ENCODE measurements at regions not wholly inside any gene's neighbourhood (a gene's known extent, or its start where the extent isn't known, plus 50 kb on each side); places are given as distances from the start of the nearest gene placed in this dataset.
"Not testable (repeated sequence)": the region's sequence is repeated elsewhere in the genome, so short reads cannot be mapped to it uniquely, and the experiment has no call there.

DNA sequence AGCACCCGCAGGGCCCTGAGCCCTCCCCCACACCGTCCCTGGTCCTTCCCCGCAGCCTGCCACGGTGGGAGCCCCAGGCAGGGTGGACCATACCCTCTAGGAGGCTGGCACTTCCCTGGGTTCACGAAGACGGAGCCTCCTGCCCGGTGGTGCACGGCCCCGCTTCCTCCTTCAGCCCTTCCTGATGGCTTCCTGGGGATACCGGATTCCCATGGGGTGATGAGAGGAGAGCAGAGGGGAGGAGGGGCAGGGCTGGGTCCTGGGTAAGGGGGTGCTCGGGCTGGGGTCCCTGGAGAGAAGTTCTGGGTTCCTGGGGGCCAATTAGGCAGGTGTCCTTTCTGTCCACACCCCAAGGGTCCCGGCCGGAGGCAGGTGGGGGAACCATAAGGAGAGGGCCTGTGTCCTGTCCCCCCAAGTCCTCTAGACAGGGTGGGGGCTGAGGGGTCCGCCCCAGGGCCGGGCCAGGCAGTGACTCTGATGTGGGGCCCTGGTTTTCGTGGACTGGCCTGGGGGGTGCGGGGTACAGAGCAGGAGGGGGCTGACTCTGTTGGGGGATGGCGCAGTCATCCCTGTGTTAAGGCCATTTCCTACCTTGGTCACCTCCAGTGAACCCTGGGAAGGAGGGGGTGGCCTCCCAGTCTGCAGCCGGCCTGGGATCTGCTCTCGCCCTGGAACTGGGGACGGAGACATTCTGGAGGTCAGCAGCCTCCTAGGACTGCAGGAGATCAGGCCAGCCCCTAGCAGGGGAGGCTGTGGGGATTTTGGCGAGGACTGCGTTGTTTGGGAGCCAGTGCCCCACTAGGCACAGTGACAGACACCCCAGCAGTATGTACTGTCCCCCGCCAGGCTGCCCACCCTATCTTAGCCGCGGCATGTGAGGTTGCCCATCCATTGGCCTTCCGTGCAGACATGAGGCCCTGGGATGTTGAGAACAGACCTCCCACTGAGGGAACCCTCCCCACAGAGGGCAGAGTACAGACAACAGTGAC, 366.4 kb downstream of the TMEM121 start:
- TF ChIP-seq, protein P1, sequence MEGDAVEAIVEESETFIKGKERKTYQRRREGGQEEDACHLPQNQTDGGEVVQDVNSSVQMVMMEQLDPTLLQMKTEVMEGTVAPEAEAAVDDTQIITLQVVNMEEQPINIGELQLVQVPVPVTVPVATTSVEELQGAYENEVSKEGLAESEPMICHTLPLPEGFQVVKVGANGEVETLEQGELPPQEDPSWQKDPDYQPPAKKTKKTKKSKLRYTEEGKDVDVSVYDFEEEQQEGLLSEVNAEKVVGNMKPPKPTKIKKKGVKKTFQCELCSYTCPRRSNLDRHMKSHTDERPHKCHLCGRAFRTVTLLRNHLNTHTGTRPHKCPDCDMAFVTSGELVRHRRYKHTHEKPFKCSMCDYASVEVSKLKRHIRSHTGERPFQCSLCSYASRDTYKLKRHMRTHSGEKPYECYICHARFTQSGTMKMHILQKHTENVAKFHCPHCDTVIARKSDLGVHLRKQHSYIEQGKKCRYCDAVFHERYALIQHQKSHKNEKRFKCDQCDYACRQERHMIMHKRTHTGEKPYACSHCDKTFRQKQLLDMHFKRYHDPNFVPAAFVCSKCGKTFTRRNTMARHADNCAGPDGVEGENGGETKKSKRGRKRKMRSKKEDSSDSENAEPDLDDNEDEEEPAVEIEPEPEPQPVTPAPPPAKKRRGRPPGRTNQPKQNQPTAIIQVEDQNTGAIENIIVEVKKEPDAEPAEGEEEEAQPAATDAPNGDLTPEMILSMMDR (IDR thresholded peaks at IDR 0.05; ENCODE audit: insufficient read depth, low read length), result not testable (repeated sequence)
- TF ChIP-seq POLR2AphosphoS5 (IDR thresholded peaks at IDR 0.05; ENCODE audit: low read depth), result not testable (repeated sequence)
- TF ChIP-seq, protein P2, sequence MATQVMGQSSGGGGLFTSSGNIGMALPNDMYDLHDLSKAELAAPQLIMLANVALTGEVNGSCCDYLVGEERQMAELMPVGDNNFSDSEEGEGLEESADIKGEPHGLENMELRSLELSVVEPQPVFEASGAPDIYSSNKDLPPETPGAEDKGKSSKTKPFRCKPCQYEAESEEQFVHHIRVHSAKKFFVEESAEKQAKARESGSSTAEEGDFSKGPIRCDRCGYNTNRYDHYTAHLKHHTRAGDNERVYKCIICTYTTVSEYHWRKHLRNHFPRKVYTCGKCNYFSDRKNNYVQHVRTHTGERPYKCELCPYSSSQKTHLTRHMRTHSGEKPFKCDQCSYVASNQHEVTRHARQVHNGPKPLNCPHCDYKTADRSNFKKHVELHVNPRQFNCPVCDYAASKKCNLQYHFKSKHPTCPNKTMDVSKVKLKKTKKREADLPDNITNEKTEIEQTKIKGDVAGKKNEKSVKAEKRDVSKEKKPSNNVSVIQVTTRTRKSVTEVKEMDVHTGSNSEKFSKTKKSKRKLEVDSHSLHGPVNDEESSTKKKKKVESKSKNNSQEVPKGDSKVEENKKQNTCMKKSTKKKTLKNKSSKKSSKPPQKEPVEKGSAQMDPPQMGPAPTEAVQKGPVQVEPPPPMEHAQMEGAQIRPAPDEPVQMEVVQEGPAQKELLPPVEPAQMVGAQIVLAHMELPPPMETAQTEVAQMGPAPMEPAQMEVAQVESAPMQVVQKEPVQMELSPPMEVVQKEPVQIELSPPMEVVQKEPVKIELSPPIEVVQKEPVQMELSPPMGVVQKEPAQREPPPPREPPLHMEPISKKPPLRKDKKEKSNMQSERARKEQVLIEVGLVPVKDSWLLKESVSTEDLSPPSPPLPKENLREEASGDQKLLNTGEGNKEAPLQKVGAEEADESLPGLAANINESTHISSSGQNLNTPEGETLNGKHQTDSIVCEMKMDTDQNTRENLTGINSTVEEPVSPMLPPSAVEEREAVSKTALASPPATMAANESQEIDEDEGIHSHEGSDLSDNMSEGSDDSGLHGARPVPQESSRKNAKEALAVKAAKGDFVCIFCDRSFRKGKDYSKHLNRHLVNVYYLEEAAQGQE (IDR thresholded peaks at IDR 0.05; ENCODE audit: insufficient replicate concordance, low read depth), result not testable (repeated sequence)
